ENCODE measurements at regions not wholly inside any gene's neighbourhood (a gene's known extent, or its start where the extent isn't known, plus 50 kb on each side); places are given as distances from the start of the nearest gene placed in this dataset.

- no peak overlapping the region for H3K4me3 Mint-ChIP-seq
- H3K27ac Mint-ChIP-seq = no peak overlapping the region
- no peaks in the 10 kb centered on the region for H3K4me1 Mint-ChIP-seq (ENCODE audit: low read depth in 2 of 2)
- no peaks in the 10 kb centered on the region for H3K36me3 Mint-ChIP-seq
- ATAC-seq (no peak), DNase-seq (ENCODE audit: low spot score) (no peak)
- peaks cover 5% of the 10 kb centered on the region for H3K9me3 Mint-ChIP-seq
- H3K27me3 Mint-ChIP-seq = no peaks in the 10 kb centered on the region
These were observed 666.5 kb upstream of the FANCL start for GRCh38 chr2:58907644-58908043.

GRCh38 chr2:58906081-58906645 is 665.0 kb upstream of the FANCL start:
- Mint-ChIP-seq H3K27me3 (no peaks in the 10 kb centered on the region), H3K4me3 (no peak overlapping the region), H3K4me1 (ENCODE audit: low read depth in 2 of 2) (no peaks in the 10 kb centered on the region), H3K27ac (no peak overlapping the region), H3K9me3 (peaks cover 5% of the 10 kb centered on the region), H3K36me3 (no peaks in the 10 kb centered on the region)
- DNase-seq (ENCODE audit: low spot score) (no peak), ATAC-seq (no peak)

GRCh38 chr2:58904095-58904494 is 663.0 kb upstream of the FANCL start:
- Mint-ChIP-seq H3K9me3 (peaks cover 5% of the 10 kb centered on the region), H3K36me3 (no peaks in the 10 kb centered on the region), H3K4me3 (no peak overlapping the region), H3K27ac (no peak overlapping the region), H3K27me3 (peaks cover 0 to 2% of the 10 kb centered on the region in 2 donors), H3K4me1 (ENCODE audit: low read depth in 2 of 2) (no peaks in the 10 kb centered on the region)
- ATAC-seq (no peak), DNase-seq (ENCODE audit: low spot score) (no peak)

- Mint-ChIP-seq H3K4me3 (no peak overlapping the region), H3K36me3 (no peaks in the 10 kb centered on the region), H3K27me3 (peaks cover 0 to 2% of the 10 kb centered on the region in 2 donors), H3K4me1 (ENCODE audit: low read depth in 2 of 2) (no peaks in the 10 kb centered on the region), H3K9me3 (peaks cover 5% of the 10 kb centered on the region), H3K27ac (no peak overlapping the region)
- DNase-seq (ENCODE audit: low spot score) (no peak), ATAC-seq (no peak)
These were observed 662.3 kb upstream of the FANCL start for GRCh38 chr2:58903427-58903826.

- no peak for DNase-seq (ENCODE audit: low spot score)
- Mint-ChIP-seq H3K27ac (no peak overlapping the region), H3K4me3 (no peak overlapping the region), H3K9me3 (peaks cover 6% of the 10 kb centered on the region), H3K27me3 (peaks cover 0 to 5% of the 10 kb centered on the region in 2 donors), H3K4me1 (ENCODE audit: low read depth in 2 of 2) (no peaks in the 10 kb centered on the region), H3K36me3 (no peaks in the 10 kb centered on the region)
- ATAC-seq = no peak
These were observed 659.3 kb upstream of the FANCL start for GRCh38 chr2:58900246-58901027.

GRCh38 chr2:58899692-58900091 is 658.6 kb upstream of the FANCL start:
- DNase-seq (ENCODE audit: low spot score) (no peak), ATAC-seq (no peak)
- no peaks in the 10 kb centered on the region for H3K4me1 Mint-ChIP-seq (ENCODE audit: low read depth in 2 of 2)
- peaks cover 6% of the 10 kb centered on the region for H3K9me3 Mint-ChIP-seq
- no peak overlapping the region for H3K27ac Mint-ChIP-seq
- H3K36me3 Mint-ChIP-seq = no peaks in the 10 kb centered on the region
- peaks cover 0 to 5% of the 10 kb centered on the region in 2 donors for H3K27me3 Mint-ChIP-seq
- no peak overlapping the region for H3K4me3 Mint-ChIP-seq

- no peak for ATAC-seq
These were observed 655.5 kb upstream of the FANCL start for GRCh38 chr2:58896638-58897037.

GRCh38 chr2:58895857-58896256 is 654.7 kb upstream of the FANCL start:
- Mint-ChIP-seq H3K27me3 (peaks cover 0 to 5% of the 10 kb centered on the region in 2 donors), H3K4me1 (ENCODE audit: low read depth in 2 of 2) (no peaks in the 10 kb centered on the region), H3K9me3 (peaks cover 3% of the 10 kb centered on the region), H3K36me3 (no peaks in the 10 kb centered on the region), H3K27ac (no peak overlapping the region), H3K4me3 (no peak overlapping the region)
- no peak for ATAC-seq
- DNase-seq (ENCODE audit: low spot score) = no peak

More at GRCh38 chr2:58896638-58897037, 655.5 kb upstream of the FANCL start:
- no peak for DNase-seq (ENCODE audit: low spot score)
- H3K4me3 Mint-ChIP-seq = no peak overlapping the region
- H3K27ac Mint-ChIP-seq = no peak overlapping the region
- H3K4me1 Mint-ChIP-seq (ENCODE audit: low read depth in 2 of 2) = no peaks in the 10 kb centered on the region
- peaks cover 0 to 5% of the 10 kb centered on the region in 2 donors for H3K27me3 Mint-ChIP-seq
- H3K36me3 Mint-ChIP-seq = no peaks in the 10 kb centered on the region
- H3K9me3 Mint-ChIP-seq = peaks cover 3% of the 10 kb centered on the region

GRCh38 chr2:58893656-58894351 is 652.7 kb upstream of the FANCL start:
- no peak overlapping the region for H3K27ac Mint-ChIP-seq
- peaks cover 0 to 2% of the 10 kb centered on the region in 2 donors for H3K27me3 Mint-ChIP-seq
- peaks cover 3% of the 10 kb centered on the region for H3K9me3 Mint-ChIP-seq
- no peak overlapping the region for H3K4me3 Mint-ChIP-seq
- H3K36me3 Mint-ChIP-seq = no peaks in the 10 kb centered on the region
- no peaks in the 10 kb centered on the region for H3K4me1 Mint-ChIP-seq (ENCODE audit: low read depth in 2 of 2)
- DNase-seq (ENCODE audit: low spot score) (no peak), ATAC-seq (no peak)

GRCh38 chr2:58891828-58892377 is 650.8 kb upstream of the FANCL start:
- Mint-ChIP-seq H3K4me3 (no peak overlapping the region), H3K4me1 (ENCODE audit: low read depth in 2 of 2) (no peaks in the 10 kb centered on the region), H3K9me3 (peaks cover 2% of the 10 kb centered on the region), H3K36me3 (no peaks in the 10 kb centered on the region), H3K27me3 (peaks cover 0 to 1% of the 10 kb centered on the region in 2 donors), H3K27ac (no peak overlapping the region)
- DNase-seq (ENCODE audit: low spot score) (no peak), ATAC-seq (no peak)

- DNase-seq (ENCODE audit: low spot score) (no peak), ATAC-seq (no peak)
- H3K4me1 Mint-ChIP-seq (ENCODE audit: low read depth in 2 of 2) = no peaks in the 10 kb centered on the region
- no peak overlapping the region for H3K27ac Mint-ChIP-seq
- H3K4me3 Mint-ChIP-seq = no peak overlapping the region
- no peaks in the 10 kb centered on the region for H3K36me3 Mint-ChIP-seq
- no peaks in the 10 kb centered on the region for H3K27me3 Mint-ChIP-seq
- no peaks in the 10 kb centered on the region for H3K9me3 Mint-ChIP-seq
These were observed 649.9 kb upstream of the FANCL start for GRCh38 chr2:58890865-58891525.

- no peaks in the 10 kb centered on the region for H3K27me3 Mint-ChIP-seq
- no peak overlapping the region for H3K4me3 Mint-ChIP-seq
- no peaks in the 10 kb centered on the region for H3K9me3 Mint-ChIP-seq
- H3K4me1 Mint-ChIP-seq (ENCODE audit: low read depth in 2 of 2) = no peaks in the 10 kb centered on the region
- ATAC-seq (no peak), DNase-seq (ENCODE audit: low spot score) (no peak)
- H3K36me3 Mint-ChIP-seq = no peaks in the 10 kb centered on the region
- H3K27ac Mint-ChIP-seq = no peak overlapping the region
These were observed 644.9 kb upstream of the FANCL start for GRCh38 chr2:58886009-58886408.

- H3K4me3 Mint-ChIP-seq = no peak overlapping the region
- ATAC-seq = no peak
- no peaks in the 10 kb centered on the region for H3K9me3 Mint-ChIP-seq
- no peak for DNase-seq (ENCODE audit: low spot score)
- no peaks in the 10 kb centered on the region for H3K36me3 Mint-ChIP-seq
- H3K27me3 Mint-ChIP-seq = no peaks in the 10 kb centered on the region
- H3K4me1 Mint-ChIP-seq (ENCODE audit: low read depth in 2 of 2) = no peaks in the 10 kb centered on the region
- H3K27ac Mint-ChIP-seq = no peak overlapping the region
These were observed 638.7 kb upstream of the FANCL start for GRCh38 chr2:58879834-58880233.

Data from natural killer cell treated with Interleukin-12 subunit alpha and Interleukin-12 subunit beta and Interleukin-15 and Interleukin-18, amount 100 ng/mL, for 72 hours (primary cell).